MCF 10A (cell line): ENCODE measurements at regions not wholly inside any gene's neighbourhood (a gene's known extent, or its start where the extent isn't known, plus 50 kb on each side); places are given as distances from the start of the nearest gene placed in this dataset.

Source experiments
- BruUV-seq: library from RNA; stranded (reverse); fragments of 400-500 nt; replicated peaks from 2 replicates; lab custom pipeline; 2021; lab: Mats Ljungman, UMichigan
- CTCF ChIA-PET: fragments of 300-600 bp; sonication (Branson Sonifier 250); formaldehyde crosslinking; extraction: SDS; loops from one replicate; lab custom pipeline; 2021; ENCODE audit warnings: antibody characterized with exemption, inconsistent platforms; lab: Yijun Ruan, JAX
- POLR2A ChIA-PET: fragments of 300-600, 350-650 bp; sonication (Branson Sonifier 250); formaldehyde crosslinking; extraction: SDS; loops from one replicate; lab custom pipeline; 2020; ENCODE audit warnings: antibody characterized with exemption, inconsistent platforms; lab: Yijun Ruan, JAX
- DNase-seq: peaks from one replicate; pipeline ENCODE4 v3.0.0-alpha.2; 2018; ENCODE audit not compliant: unreplicated experiment
- H3K27ac Mint-ChIP-seq: one replicate; pipeline ENCODE4 v1.8.0; 2022; ENCODE audit warnings: mild to moderate bottlenecking, low read depth, mixed read lengths; ENCODE audit not compliant: unreplicated experiment
- H3K27me3 Mint-ChIP-seq: one replicate; pipeline ENCODE4 v1.8.0; 2022; ENCODE audit warnings: mixed read lengths; ENCODE audit not compliant: insufficient read depth, unreplicated experiment
- H3K36me3 Mint-ChIP-seq: one replicate; pipeline ENCODE4 v1.8.0; 2022; ENCODE audit warnings: mild to moderate bottlenecking, moderate library complexity, mixed read lengths; ENCODE audit not compliant: insufficient read depth, unreplicated experiment
- H3K4me1 Mint-ChIP-seq: one replicate; pipeline ENCODE4 v1.8.0; 2022; ENCODE audit warnings: mixed read lengths; ENCODE audit not compliant: insufficient read depth, unreplicated experiment
- H3K4me3 Mint-ChIP-seq: one replicate; pipeline ENCODE4 v1.8.0; 2022; ENCODE audit warnings: mild to moderate bottlenecking, moderate library complexity, mixed read lengths; ENCODE audit not compliant: unreplicated experiment
- H3K9me3 Mint-ChIP-seq: one replicate; pipeline ENCODE4 v1.8.0; 2022; ENCODE audit warnings: mixed read lengths; ENCODE audit not compliant: unreplicated experiment
- CTCF ChIP-seq: fragments of 200-600 bp; IDR thresholded peaks from one replicate; pipeline ENCODE4 v1.8.0; 2022; ENCODE audit warnings: antibody characterized with exemption, mild to moderate bottlenecking; ENCODE audit not compliant: unreplicated experiment
- intact Hi-C: fragments of 100-400 bp; cut with micrococcal nuclease; formaldehyde crosslinking; loops from 2 replicates; pipeline ENCODE4 v1.14.1; 2022

- no TSS peak for BruUV-seq
- Mint-ChIP-seq H3K27ac (no peak overlapping the region), H3K9me3 (no peaks in the 10 kb centered on the region), H3K4me3 (no peak overlapping the region), H3K4me1 (no peaks in the 10 kb centered on the region), H3K27me3 (no peaks in the 10 kb centered on the region), H3K36me3 (no peaks in the 10 kb centered on the region)
- ChIA-PET CTCF (no interaction called here), POLR2A (no interaction called here)
- TF ChIP-seq CTCF: no peak
- DNase-seq: no peak
- intact Hi-C loops: no loop called here
These were observed 1260.3 kb downstream of the EPHA7 start for GRCh38 chr6:92159046-92159445.

- H3K27me3 Mint-ChIP-seq: no peaks in the 10 kb centered on the region
- ChIA-PET CTCF (no interaction called here), POLR2A (interaction anchor here (0.6 to 0.7 kb wide), 2 partner anchors 32 to 991 kb away, joined by 3 to 4 read pairs; no protein-coding TSS in a partner anchor)
- no peak overlapping the region for H3K4me3 Mint-ChIP-seq
- H3K27ac Mint-ChIP-seq: no peak overlapping the region
- intact Hi-C loops: no loop called here
- peaks cover 7% of the 10 kb centered on the region for H3K9me3 Mint-ChIP-seq
- BruUV-seq: no TSS peak
- no peak for TF ChIP-seq CTCF
- H3K4me1 Mint-ChIP-seq: peaks cover 6% of the 10 kb centered on the region
- peak; percentile 47 for DNase-seq
- H3K36me3 Mint-ChIP-seq: no peaks in the 10 kb centered on the region
These were observed 1268.8 kb downstream of the EPHA7 start for GRCh38 chr6:92150553-92150952.

- peaks cover 6% of the 10 kb centered on the region for H3K4me1 Mint-ChIP-seq
- CTCF ChIA-PET: interaction anchor here (0.7 kb wide), 1 partner anchor 736 kb away, joined by 3 read pairs; no protein-coding TSS in a partner anchor
- POLR2A ChIA-PET: no interaction called here
- intact Hi-C loops: no loop called here
- H3K27ac Mint-ChIP-seq: no peak overlapping the region
- no peak for TF ChIP-seq CTCF
- H3K36me3 Mint-ChIP-seq: no peaks in the 10 kb centered on the region
- BruUV-seq: no TSS peak
- DNase-seq: no peak
- no peak overlapping the region for H3K4me3 Mint-ChIP-seq
- no peaks in the 10 kb centered on the region for H3K27me3 Mint-ChIP-seq
- H3K9me3 Mint-ChIP-seq: peaks cover 7% of the 10 kb centered on the region
These were observed 1272.1 kb downstream of the EPHA7 start for GRCh38 chr6:92147246-92147645.

- Mint-ChIP-seq H3K9me3 (no peaks in the 10 kb centered on the region), H3K27me3 (no peaks in the 10 kb centered on the region), H3K4me3 (no peak overlapping the region), H3K27ac (no peak overlapping the region), H3K4me1 (peaks cover 6% of the 10 kb centered on the region), H3K36me3 (no peaks in the 10 kb centered on the region)
- TF ChIP-seq CTCF: no peak
- DNase-seq: no peak
- no TSS peak for BruUV-seq
- CTCF ChIA-PET: no interaction called here
- POLR2A ChIA-PET: no interaction called here
- intact Hi-C loops: no loop called here
These were observed 1279.8 kb downstream of the EPHA7 start for GRCh38 chr6:92139601-92140000.
